ENCODE measurements at regions not wholly inside any gene's neighbourhood (a gene's known extent, or its start where the extent isn't known, plus 50 kb on each side); places are given as distances from the start of the nearest gene placed in this dataset.

DNA sequence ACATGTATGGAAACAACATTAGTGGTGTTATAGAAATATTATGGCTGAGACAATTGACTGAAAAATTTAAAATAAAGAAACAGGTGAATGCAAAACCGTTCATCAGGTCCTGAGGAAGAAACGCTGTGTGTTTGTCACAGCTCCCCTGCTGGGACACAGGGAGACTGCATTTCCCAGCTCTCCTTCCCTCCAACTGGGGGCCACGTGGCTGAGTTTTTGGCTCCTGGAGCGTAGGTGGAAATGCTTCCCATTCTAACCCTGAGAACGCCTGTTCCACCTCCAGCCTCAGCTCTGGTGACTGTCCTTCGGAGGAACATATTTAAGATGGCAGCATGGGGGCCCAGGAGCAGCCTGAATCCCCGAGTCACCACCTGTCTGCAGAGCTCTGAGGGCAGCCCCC is 398.6 kb downstream of the BRD1 start:
- no peak for DNase-seq (ENCODE audit: low read depth, low spot score)
- no peak overlapping the region for H3K27ac Mint-ChIP-seq (ENCODE audit: unreplicated experiment)
- no peak overlapping the region for H3K4me3 Mint-ChIP-seq
- H3K27me3 Mint-ChIP-seq (ENCODE audit: low read depth), result peaks cover 41% of the 10 kb centered on the region
- TF ChIP-seq, protein P1, sequence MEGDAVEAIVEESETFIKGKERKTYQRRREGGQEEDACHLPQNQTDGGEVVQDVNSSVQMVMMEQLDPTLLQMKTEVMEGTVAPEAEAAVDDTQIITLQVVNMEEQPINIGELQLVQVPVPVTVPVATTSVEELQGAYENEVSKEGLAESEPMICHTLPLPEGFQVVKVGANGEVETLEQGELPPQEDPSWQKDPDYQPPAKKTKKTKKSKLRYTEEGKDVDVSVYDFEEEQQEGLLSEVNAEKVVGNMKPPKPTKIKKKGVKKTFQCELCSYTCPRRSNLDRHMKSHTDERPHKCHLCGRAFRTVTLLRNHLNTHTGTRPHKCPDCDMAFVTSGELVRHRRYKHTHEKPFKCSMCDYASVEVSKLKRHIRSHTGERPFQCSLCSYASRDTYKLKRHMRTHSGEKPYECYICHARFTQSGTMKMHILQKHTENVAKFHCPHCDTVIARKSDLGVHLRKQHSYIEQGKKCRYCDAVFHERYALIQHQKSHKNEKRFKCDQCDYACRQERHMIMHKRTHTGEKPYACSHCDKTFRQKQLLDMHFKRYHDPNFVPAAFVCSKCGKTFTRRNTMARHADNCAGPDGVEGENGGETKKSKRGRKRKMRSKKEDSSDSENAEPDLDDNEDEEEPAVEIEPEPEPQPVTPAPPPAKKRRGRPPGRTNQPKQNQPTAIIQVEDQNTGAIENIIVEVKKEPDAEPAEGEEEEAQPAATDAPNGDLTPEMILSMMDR (conservative IDR thresholded peaks at IDR 0.05), result peak; percentile 33
- H3K9me3 Mint-ChIP-seq, result no peaks in the 10 kb centered on the region
- no peaks in the 10 kb centered on the region for H3K36me3 Mint-ChIP-seq (ENCODE audit: low read depth)
- no peaks in the 10 kb centered on the region for H3K4me1 Mint-ChIP-seq

DNA sequence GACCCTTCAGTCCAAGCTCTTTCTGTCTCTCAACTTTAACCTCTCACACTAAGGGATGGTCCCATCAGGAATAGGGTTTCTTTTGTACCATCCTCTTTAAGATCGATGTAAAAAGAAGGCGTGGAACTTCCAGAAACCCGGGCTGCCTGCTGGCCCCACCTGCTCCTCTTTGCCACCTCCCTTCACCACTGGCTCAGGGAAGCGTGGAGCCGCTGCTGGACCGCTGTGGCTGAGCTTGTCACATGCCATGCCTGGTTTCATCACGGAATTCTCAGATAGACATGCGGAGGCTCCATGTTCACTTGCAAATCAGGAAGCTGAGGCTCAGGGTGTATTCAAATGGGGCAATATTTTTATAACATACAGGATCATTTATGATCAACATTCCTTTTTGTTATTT is 399.7 kb downstream of the BRD1 start:
- DNase-seq (ENCODE audit: low read depth, low spot score), result no peak
- H3K4me1 Mint-ChIP-seq, result no peaks in the 10 kb centered on the region
- H3K27ac Mint-ChIP-seq (ENCODE audit: unreplicated experiment), result no peak overlapping the region
- H3K27me3 Mint-ChIP-seq (ENCODE audit: low read depth), result peaks cover 46% of the 10 kb centered on the region
- H3K4me3 Mint-ChIP-seq, result no peak overlapping the region
- no peaks in the 10 kb centered on the region for H3K36me3 Mint-ChIP-seq (ENCODE audit: low read depth)
- H3K9me3 Mint-ChIP-seq, result no peaks in the 10 kb centered on the region
- TF ChIP-seq, protein P1 (conservative IDR thresholded peaks at IDR 0.05), result no peak

DNA sequence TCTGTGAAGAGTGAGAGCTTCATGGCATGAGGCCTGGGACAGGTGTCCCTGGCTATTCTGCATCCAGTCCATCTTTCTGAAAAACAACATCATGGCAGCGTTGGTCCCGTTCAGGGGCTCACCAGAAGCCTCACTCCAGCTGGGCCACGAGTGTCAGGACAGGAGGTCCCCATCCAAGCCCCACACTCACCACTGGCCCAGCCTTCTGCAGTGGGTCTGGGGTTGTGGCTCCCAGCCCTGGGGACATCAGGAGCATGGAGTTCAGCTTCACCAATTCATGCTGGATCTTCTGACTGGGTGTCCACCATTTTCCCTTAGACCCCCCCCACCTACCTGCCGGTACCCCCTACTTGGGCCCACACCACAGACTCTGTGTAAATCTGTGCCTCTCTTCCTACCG is 400.3 kb downstream of the BRD1 start:
- Mint-ChIP-seq H3K9me3 (no peaks in the 10 kb centered on the region), H3K27me3 (ENCODE audit: low read depth) (peaks cover 49% of the 10 kb centered on the region), H3K27ac (ENCODE audit: unreplicated experiment) (no peak overlapping the region), H3K4me3 (no peak overlapping the region), H3K36me3 (ENCODE audit: low read depth) (no peaks in the 10 kb centered on the region), H3K4me1 (no peaks in the 10 kb centered on the region)
- TF ChIP-seq, protein P1 (conservative IDR thresholded peaks at IDR 0.05), result no peak
- DNase-seq (ENCODE audit: low read depth, low spot score), result no peak

DNA sequence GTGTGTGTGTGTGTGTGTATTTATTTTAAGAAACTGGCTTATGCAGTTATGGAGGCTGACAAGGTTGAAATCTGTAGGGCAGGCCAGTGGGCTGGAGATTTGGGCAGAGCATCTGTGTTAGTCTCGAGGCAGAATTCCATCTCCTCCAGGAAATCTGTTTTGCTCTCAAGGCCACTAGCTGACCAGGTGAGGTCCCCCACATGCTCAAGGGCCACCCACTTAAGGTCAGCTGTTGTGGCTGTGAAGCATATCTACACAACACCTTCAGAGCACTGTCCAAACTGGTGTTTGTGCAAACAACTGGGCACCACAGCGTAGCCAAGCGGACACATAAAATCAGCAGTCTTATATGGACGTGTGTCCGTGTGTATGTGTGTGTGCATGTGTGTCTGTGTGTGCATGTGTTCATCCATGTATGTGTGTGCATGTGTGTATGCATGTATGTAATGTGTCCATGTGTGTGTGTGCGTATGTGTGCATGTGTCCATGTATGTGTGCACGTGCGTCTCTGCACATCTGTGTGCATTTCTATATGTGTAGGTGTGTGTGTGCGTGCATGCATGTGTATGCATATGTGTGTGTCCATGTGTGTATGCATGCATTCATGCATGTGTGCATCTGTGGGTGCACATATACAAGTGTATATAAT is 400.9 kb downstream of the BRD1 start:
- Mint-ChIP-seq H3K9me3 (no peaks in the 10 kb centered on the region), H3K27me3 (ENCODE audit: low read depth) (peaks cover 44% of the 10 kb centered on the region), H3K4me1 (no peaks in the 10 kb centered on the region), H3K4me3 (no peak overlapping the region), H3K27ac (ENCODE audit: unreplicated experiment) (no peak overlapping the region), H3K36me3 (ENCODE audit: low read depth) (no peaks in the 10 kb centered on the region)
- no peak for DNase-seq (ENCODE audit: low read depth, low spot score)
- TF ChIP-seq, protein P1 (conservative IDR thresholded peaks at IDR 0.05), result no peak

DNA sequence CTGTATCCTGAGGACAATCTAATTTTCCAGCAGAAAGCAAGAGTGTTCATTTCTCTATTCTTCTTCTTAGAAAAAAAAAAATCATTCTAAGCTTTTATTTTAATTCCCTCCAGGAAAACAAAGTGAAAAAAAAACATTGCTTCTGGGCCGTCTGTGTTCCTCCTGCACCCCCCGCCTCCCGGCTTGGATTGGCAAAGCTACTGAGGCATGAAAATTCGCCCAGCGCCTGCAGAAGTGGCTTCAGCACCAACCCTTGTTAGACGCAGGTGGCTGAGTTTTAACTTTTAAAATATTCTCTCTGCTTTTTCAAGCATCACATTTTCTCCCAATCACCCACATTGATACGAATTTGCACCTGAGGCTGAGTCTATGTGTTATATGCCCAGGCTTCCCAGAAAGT is 401.6 kb downstream of the BRD1 start:
- Mint-ChIP-seq H3K36me3 (ENCODE audit: low read depth) (no peaks in the 10 kb centered on the region), H3K4me3 (no peak overlapping the region), H3K27me3 (ENCODE audit: low read depth) (peaks cover 46% of the 10 kb centered on the region), H3K27ac (ENCODE audit: unreplicated experiment) (no peak overlapping the region), H3K9me3 (no peaks in the 10 kb centered on the region), H3K4me1 (no peaks in the 10 kb centered on the region)
- TF ChIP-seq, protein P1 (conservative IDR thresholded peaks at IDR 0.05), result no peak
- no peak for DNase-seq (ENCODE audit: low read depth, low spot score)

All from neural crest cell (in vitro differentiated cells).